ENCODE measurements at regions not wholly inside any gene's neighbourhood (a gene's known extent, or its start where the extent isn't known, plus 50 kb on each side); places are given as distances from the start of the nearest gene placed in this dataset.
"Not testable (repeated sequence)": the region's sequence is repeated elsewhere in the genome, so short reads cannot be mapped to it uniquely, and the experiment has no call there.

DNA sequence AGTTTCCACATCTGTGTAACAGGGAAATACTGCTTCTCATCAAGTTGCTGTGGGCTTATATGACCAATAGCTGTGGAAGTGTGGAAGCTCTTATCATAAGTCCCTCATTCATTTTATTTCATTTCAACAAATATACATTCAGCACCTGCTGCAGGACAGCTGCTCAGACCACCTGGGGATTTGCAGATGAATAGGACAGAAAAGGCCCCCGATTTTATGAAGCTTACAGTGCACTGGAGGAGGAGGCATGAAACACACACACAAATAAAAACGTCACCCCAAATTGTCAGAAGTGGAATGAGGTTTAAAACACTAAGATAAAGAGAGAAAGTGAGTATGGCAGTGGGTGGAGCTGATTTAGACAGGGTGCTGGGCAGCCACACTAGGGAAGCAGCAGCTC, 107.2 kb downstream of the DRD1 start:
- no peak for DNase-seq (ENCODE audit: low read depth)
- no peak overlapping the region for H3K4me3 ChIP-seq (ENCODE audit: low read depth, low read length)
- TF ChIP-seq, protein P1, sequence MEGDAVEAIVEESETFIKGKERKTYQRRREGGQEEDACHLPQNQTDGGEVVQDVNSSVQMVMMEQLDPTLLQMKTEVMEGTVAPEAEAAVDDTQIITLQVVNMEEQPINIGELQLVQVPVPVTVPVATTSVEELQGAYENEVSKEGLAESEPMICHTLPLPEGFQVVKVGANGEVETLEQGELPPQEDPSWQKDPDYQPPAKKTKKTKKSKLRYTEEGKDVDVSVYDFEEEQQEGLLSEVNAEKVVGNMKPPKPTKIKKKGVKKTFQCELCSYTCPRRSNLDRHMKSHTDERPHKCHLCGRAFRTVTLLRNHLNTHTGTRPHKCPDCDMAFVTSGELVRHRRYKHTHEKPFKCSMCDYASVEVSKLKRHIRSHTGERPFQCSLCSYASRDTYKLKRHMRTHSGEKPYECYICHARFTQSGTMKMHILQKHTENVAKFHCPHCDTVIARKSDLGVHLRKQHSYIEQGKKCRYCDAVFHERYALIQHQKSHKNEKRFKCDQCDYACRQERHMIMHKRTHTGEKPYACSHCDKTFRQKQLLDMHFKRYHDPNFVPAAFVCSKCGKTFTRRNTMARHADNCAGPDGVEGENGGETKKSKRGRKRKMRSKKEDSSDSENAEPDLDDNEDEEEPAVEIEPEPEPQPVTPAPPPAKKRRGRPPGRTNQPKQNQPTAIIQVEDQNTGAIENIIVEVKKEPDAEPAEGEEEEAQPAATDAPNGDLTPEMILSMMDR (IDR thresholded peaks at IDR 0.05; ENCODE audit: insufficient read depth, low read depth, low read length, missing control alignments), result no peak

DNA sequence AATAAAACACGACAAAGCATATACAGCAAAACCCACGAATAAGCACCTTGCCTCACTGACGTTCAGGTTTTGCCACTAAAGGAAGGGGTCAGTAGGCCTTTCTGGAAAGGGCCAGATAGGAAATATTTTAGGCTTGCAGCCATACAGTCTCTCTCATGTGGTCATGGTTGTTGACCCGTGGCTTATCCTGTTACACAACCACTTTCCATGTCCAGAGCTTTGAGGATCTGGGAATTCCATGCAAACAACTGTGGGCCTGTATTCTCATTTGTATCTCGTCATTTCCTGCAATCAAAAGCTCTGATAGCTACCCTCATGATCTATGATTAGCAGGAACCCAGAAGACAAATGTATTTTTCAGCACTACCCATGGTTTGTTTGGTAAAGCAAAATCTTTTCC, 108.3 kb downstream of the DRD1 start:
- DNase-seq (ENCODE audit: low read depth), result no peak
- TF ChIP-seq, protein P1 (IDR thresholded peaks at IDR 0.05; ENCODE audit: insufficient read depth, low read depth, low read length, missing control alignments), result no peak
- H3K4me3 ChIP-seq (ENCODE audit: low read depth, low read length), result no peak overlapping the region

DNA sequence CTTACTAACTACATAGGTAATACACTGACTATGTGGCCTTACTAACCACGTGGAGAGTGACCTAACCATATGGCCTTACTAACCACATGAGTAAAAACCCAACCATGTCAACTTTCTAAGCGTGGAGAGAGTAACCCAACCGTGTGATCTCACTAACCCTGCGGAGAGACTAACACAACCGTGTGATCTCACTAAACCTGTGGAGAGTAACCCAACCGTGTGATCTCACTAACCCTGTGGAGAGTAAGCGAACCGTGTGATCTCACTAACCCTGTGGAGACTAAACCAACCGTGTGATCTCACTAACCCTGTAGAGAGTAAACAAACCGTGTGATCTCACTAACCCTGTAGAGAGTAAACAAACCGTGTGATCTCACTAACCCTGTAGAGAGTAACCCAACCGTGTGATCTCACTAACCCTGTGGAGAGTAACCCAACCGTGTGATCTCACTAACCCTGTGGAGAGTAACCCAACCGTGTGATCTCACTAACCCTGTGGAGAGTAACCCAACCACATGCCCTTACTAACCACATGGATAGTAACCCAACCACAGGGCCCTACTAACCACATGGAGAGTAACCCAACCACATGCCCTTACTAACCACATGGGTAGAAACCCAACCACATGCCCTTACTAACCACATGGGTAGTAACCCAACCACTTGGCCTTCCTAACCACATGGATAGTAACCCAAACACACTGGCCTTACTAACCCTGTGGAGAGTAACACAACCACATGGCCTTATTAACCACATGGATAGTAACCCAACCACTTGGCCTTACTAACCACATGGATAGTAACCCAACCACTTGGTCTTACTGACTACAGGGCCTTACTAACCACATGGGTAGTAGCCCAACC, 112.6 kb downstream of the DRD1 start:
- not testable (repeated sequence) for DNase-seq (ENCODE audit: low read depth); H3K4me3 ChIP-seq (ENCODE audit: low read depth, low read length)

DNA sequence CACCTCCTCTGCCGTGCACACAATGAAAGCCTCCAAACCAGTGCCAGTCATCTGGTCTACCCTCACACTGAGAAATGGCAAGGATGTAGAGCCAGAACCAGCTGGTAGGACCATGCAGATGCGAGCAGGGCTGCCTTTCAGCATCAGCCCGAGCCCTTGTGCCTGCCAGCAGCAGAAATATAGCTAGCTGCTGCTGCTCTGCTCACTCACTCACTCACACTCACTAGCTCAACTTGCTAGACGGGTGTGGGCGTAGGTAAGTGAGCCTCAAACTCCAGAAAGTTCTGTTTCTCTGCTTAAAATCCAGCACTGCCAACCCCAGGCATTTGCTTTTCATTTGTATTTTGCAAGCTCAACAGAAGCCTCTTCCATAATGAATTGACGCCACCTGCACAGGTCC, 114.0 kb downstream of the DRD1 start:
- no peak overlapping the region for H3K4me3 ChIP-seq (ENCODE audit: low read depth, low read length)
- no peak for DNase-seq (ENCODE audit: low read depth)
- TF ChIP-seq, protein P1 (IDR thresholded peaks at IDR 0.05; ENCODE audit: insufficient read depth, low read depth, low read length, missing control alignments), result no peak

DNA sequence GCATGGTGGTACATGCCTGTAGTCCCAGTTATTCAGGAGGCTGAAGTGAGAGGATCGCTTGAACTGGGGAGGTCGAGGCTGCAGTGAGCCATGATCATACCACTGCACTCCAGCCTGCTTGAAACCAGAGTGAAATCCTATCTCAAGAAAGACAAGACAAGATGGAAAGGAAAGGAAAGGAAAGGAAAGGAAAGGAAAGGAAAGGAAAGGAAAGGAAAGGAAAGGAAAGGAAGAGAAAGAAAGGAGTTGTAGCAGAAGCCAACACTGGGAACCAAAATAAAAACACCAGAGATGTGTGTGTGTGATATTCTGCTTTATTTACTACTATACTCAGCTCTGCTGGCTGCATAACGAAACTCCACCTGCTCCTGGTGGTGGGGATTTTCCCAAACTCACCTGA, 115.3 kb downstream of the DRD1 start:
- no peak for DNase-seq (ENCODE audit: low read depth)
- TF ChIP-seq, protein P1 (IDR thresholded peaks at IDR 0.05; ENCODE audit: insufficient read depth, low read depth, low read length, missing control alignments), result no peak
- H3K4me3 ChIP-seq (ENCODE audit: low read depth, low read length), result no peak overlapping the region

DNA sequence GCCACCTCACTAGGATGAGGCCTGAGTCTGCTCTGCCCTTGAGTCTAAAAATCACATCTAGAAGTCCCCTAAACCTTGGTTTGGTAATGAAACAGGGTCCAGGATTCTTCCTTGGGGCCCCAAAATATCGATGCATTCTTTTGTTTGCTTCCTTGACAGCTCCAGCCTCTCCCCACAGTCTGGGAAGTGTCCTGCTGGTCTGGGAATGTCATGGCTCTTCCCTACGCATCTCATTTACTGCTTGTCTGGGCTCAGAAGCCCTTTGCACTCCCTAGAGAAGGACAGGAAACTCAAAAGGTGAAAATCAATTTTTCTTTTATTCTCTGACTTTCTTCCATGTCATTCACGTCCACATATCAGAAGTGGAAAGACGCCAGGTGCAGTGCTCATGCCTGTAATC, 115.8 kb downstream of the DRD1 start:
- TF ChIP-seq, protein P1 (IDR thresholded peaks at IDR 0.05; ENCODE audit: insufficient read depth, low read depth, low read length, missing control alignments), result no peak
- no peak overlapping the region for H3K4me3 ChIP-seq (ENCODE audit: low read depth, low read length)
- no peak for DNase-seq (ENCODE audit: low read depth)

DNA sequence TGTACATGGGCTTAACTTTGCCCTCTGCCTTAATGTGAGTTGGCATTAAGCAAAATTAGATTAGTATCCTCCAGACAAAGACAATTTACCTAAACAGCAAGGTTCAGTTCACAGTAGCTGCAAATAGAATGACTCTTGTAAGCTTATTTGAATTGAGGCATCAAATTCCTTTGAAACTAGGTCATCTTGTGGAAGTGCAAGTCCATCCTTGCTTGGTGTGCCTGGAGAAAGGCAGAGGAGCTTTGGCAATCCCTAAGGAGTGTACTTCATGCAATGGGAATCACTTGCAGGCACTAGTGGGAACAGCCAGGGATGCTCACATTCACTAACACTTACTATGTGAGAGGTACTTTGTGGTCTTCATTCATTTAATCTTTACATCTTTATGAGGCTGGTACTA, 118.3 kb downstream of the DRD1 start:
- H3K4me3 ChIP-seq (ENCODE audit: low read depth, low read length), result no peak overlapping the region
- TF ChIP-seq, protein P1 (IDR thresholded peaks at IDR 0.05; ENCODE audit: insufficient read depth, low read depth, low read length, missing control alignments), result no peak
- DNase-seq (ENCODE audit: low read depth), result no peak

Data from GM12865 (cell line).